ENCODE measurements at regions not wholly inside any gene's neighbourhood (a gene's known extent, or its start where the extent isn't known, plus 50 kb on each side); places are given as distances from the start of the nearest gene placed in this dataset.
"Not testable (repeated sequence)": the region's sequence is repeated elsewhere in the genome, so short reads cannot be mapped to it uniquely, and the experiment has no call there.

GRCh38 chr2:118387509-118387908 lies 299.2 kb downstream of the INSIG2 start:
- no peak for DNase-seq (ENCODE audit: low read depth)

GRCh38 chr2:118386641-118387302 lies 298.5 kb downstream of the INSIG2 start:
- DNase-seq (ENCODE audit: low read depth) = no peak

- DNase-seq (ENCODE audit: low read depth) = no peak
These were observed 292.8 kb downstream of the INSIG2 start for GRCh38 chr2:118380915-118381653.

DNA sequence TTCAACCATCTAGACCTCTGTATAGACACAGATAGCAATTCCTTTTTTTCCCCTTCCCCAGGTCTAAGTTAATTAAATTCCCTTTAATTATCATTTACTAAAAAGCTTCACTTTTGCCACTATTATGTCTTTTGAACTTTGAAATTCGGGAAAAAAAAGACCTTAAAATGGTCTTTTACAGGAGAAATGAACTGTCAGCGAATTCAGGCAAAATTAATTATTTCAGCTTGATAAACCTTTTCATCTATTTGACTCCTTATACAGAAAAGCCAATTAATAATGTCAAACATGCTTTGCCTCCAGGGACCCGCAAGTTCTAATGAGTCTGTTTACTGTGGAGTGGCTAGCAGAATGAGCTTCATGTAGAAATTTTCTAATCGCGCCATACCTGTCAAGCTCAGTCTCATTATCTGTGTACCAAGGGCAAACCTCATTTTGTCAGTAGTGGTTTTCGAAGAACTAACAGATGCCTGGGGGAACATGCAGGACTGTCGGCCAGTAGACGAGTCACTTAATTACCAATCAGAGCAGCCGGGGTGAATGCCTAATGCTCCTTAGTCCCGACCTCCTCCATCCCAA lies 287.7 kb downstream of the INSIG2 start:
- no peak for DNase-seq (ENCODE audit: low read depth)

GRCh38 chr2:118374974-118375755 lies 286.9 kb downstream of the INSIG2 start:
- DNase-seq (ENCODE audit: low read depth) = no peak

- DNase-seq (ENCODE audit: low read depth) = no peak
These were observed 284.9 kb downstream of the INSIG2 start for GRCh38 chr2:118372886-118373830.

DNA sequence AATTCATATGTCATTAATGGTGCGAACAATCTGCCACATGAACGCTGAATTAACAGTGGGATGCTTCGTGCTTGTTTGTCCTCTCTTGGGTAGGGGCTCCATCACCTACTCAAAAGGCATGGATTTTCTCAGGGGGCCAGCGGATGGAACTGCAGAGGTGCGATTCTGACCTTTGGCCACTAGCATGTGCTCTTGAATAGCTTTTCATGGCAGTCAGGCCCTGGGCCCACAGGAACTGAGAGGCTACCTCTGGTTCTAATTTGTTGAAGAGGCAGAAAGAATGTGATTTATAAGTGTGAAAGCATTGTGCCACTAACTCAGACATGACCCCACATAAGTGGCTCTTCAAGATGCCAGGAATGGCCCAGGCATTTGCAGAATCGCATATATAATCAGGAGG lies 283.2 kb downstream of the INSIG2 start:
- DNase-seq (ENCODE audit: low read depth) = no peak

DNA sequence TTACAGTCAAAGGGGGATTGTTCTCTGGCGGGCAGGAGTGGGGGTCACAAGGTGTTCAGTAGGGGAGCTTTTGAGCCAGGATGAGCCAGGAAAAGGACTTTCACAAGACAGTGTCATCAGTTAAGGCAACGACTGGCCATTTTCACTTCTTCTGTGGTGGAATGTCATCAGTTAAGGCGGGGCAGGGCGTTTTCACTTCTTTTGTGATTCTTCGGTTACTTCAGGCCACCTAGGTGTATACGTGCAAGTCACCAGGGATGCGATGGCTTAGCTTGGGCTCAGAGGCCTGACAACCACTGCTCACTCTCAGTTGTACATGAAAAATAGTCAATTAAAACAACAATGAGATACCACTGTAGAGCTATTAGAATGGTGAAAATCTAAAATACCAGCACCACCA lies 281.2 kb downstream of the INSIG2 start:
- DNase-seq (ENCODE audit: low read depth) = not testable (repeated sequence)

GRCh38 chr2:118363604-118364003 lies 275.3 kb downstream of the INSIG2 start:
- DNase-seq (ENCODE audit: low read depth) = no peak

- DNase-seq (ENCODE audit: low read depth) = no peak
These were observed 267.8 kb downstream of the INSIG2 start for GRCh38 chr2:118356051-118356450.

DNA sequence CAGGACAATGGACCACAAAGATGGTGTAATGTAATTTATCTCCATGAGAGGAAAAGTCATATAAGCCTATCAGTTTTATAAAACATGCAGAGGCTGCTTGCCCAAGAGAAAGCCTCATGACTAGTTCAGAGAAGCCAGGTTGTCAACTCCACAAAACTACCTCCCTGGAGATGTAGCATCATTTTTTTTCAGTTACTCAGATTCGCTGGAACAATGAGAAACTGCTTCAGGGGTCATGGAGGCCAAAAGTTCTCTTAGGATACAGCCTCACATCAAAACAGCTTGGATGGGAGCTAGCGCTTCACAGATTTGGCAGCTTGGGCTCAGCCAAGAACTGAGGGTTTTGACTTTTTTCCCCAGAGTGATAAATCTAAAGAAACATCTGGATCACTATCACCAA lies 263.5 kb downstream of the INSIG2 start:
- no peak for DNase-seq (ENCODE audit: low read depth)

DNA sequence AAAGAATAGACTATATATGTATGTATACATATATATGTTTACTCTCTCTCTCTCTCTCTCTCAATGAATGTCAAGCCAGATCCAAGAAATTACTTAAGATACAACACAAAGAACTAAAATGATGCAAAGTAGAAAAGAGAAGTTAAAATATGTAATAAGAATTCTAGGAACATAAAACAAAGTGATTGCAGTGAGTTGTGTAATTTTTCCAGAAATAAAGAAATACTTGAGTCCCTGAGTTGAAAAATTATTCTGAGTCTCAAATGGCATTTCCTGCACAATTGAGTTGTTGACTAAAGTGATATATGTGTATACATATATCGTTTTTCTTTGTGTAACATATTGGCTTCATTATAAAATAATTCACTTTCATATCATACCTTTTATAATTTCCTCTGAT lies 262.4 kb downstream of the INSIG2 start:
- DNase-seq (ENCODE audit: low read depth) = no peak

DNA sequence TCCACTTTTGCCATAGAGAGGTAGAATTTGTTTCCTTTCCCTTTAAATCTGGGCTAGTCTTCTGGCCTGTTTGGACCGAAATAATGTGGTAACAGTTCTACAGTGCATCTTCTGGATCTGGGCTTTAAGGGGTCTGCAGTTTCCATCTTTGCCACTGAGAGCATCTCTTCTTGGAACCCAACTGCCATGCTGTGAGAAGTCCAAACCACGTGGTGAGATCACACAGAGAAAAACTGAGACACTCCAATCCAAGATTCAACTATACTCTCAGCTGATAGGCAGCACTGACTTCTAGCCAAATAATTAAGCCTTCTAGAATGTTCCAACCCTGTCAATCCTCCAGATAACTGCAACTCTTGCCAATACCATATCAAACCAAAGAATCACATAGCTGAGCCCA lies 261.1 kb downstream of the INSIG2 start:
- no peak for DNase-seq (ENCODE audit: low read depth)

- DNase-seq (ENCODE audit: low read depth) = no peak
These were observed 260.2 kb downstream of the INSIG2 start for GRCh38 chr2:118348380-118349034.

DNA sequence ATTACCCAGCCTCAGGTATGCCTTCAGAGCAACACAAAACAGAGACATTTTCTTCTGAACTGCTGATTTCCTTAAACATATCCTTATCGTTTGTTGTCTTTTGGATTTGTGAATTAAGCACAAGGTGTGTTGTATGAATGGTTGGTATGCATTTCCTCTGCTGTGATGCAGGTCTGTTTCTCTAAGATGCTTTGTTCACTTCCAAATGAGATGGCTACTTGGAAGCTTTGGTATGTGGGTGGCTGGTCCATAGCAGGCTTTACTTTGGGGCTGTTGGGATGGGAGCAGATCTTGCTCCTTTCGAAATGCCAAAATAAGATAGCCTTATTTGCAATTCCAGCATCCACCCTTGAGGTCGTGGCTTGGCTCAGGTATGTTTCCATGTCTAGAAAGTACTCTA lies 257.2 kb downstream of the INSIG2 start:
- no peak for DNase-seq (ENCODE audit: low read depth)

DNA sequence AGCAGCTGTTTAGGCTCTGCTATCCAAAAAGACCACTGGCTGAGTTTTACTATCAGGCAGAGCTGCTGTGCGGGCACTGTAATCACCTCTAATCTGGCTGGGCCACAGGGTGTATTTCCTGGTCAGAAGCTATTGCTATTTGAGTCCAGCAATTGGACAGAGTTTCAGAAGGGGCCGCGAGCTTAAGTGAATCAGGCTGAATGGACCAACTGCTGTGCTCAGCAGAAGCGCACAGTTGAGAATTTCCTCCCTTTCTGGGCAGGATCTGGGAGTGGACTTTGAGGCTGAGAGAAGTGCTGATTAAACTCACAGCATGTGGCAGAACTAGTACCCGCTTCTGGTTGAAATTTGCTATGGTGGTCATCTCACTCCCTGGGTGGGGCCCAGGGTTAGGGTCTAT lies 251.8 kb downstream of the INSIG2 start:
- no peak for DNase-seq (ENCODE audit: low read depth)

DNA sequence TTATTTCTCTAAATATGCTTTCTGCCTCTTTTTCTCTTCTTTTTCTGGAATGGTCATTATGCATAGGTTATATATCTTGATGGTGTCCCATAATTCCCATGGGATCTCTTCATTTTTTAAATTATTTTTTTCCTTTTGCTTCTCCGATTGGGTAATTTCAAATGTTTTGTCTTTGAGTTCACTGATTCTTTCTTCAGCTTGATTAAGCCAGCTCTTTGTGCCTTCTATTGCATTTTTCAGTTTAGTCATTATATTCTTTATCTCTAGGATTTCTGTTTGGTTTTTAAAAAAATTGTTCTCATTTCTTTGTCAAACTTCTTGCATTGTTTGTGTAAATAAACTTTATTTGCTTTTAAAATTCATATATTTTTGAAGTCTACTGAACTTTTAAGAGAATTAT lies 251.1 kb downstream of the INSIG2 start:
- no peak for DNase-seq (ENCODE audit: low read depth)

DNA sequence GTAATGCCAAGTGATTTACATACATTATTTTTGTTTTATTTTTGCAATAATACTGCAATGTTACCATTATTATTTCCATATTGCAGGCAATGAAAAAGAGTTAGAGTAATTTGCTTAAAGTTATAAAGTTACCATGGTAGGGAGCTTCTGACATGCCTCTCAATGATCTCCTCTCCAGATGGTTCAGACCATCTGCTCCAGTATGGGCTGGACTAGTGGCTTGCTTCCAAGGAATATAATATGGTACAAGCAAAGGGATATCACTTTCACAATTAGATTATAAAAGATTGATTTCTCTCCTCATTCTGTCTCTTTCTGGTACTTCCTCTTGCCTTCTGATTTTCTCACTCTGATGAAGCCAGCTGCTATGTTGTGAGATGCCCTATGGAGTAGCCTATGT lies 245.4 kb downstream of the INSIG2 start:
- no peak for DNase-seq (ENCODE audit: low read depth)

DNA sequence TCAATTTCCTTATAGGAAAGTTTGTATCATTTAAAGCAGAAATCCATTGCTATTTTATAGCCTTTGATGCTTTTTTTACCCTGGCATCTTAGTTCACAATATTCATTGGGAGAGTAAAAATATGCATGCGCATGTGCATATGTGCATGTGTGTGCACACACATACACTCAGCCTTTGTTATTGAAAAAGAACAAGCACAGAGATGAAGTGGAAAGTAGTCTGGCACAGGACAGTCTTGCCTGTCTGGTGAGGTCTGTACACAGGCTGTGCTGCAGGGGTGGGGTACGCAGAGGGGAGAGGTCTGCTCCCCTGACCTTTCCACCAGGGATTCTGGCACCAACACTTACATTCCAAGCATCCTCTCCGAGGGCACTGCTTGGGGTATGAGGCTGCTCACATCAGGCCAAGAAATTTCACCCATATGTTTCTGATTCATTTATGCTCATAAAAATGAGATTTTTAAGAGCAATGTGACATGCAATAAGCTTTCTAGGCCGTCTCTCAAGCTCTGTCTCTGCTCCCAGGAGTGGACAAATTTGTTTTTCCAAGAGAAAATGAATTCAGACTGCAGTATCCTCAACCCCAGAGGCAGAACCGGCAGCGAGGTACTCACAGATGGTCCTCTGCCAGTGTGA lies 237.2 kb downstream of the INSIG2 start:
- DNase-seq (ENCODE audit: low read depth) = no peak

GRCh38 chr2:118322406-118322805 lies 234.1 kb downstream of the INSIG2 start:
- DNase-seq (ENCODE audit: low read depth) = no peak
